ENCODE measurements at regions not wholly inside any gene's neighbourhood (a gene's known extent, or its start where the extent isn't known, plus 50 kb on each side); places are given as distances from the start of the nearest gene placed in this dataset.

GRCh38 chrX:109927663-109928273 is 75.1 kb upstream of the TMEM164 start:
- H2AFZ ChIP-seq (ENCODE audit: low read depth, low read length): no peak overlapping the region
- DNase-seq (ENCODE audit: low read depth) (no peak), FAIRE-seq (no peak)
- H3K36me3 Mint-ChIP-seq (ENCODE audit: low read depth, unreplicated experiment): no peaks in the 10 kb centered on the region
- no peaks in the 10 kb centered on the region for H3K79me2 ChIP-seq (ENCODE audit: insufficient read depth, low read length)
- H3K4me3 Mint-ChIP-seq (ENCODE audit: unreplicated experiment): no peak overlapping the region
- no peak overlapping the region for H3K4me3 ChIP-seq (ENCODE audit: insufficient read depth, low read depth, low read length)
- H3K9me3 Mint-ChIP-seq (ENCODE audit: unreplicated experiment): no peaks in the 10 kb centered on the region
- H3K27ac ChIP-seq (ENCODE audit: low read depth, low read length): no peak overlapping the region
- H3K9me3 ChIP-seq (ENCODE audit: insufficient read depth, low read depth, low read length): no peaks in the 10 kb centered on the region
- H3K27me3 ChIP-seq (ENCODE audit: insufficient read depth, low read length): no peaks in the 10 kb centered on the region
- H4K20me1 ChIP-seq (ENCODE audit: insufficient read depth, low read length): no peaks in the 10 kb centered on the region
- no peaks in the 10 kb centered on the region for H3K27me3 Mint-ChIP-seq (ENCODE audit: low read depth, unreplicated experiment)
- no peaks in the 10 kb centered on the region for H3K36me3 ChIP-seq (ENCODE audit: insufficient read depth, low read length)
- TF ChIP-seq EZH2 (IDR thresholded peaks at IDR 0.05; ENCODE audit: insufficient read depth, low read length): no peak
- no peak for TF ChIP-seq CTCF (IDR thresholded peaks at IDR 0.05; ENCODE audit: insufficient read depth, low read depth, low read length)
- no peak overlapping the region for H3K4me2 ChIP-seq (ENCODE audit: low read length)
- no peaks in the 10 kb centered on the region for H3K4me1 Mint-ChIP-seq (ENCODE audit: low read depth, unreplicated experiment)
- H3K4me1 ChIP-seq (ENCODE audit: insufficient read depth, low read length): no peaks in the 10 kb centered on the region
- H3K9ac ChIP-seq (ENCODE audit: low read length): no peak overlapping the region
- H3K27ac Mint-ChIP-seq (ENCODE audit: unreplicated experiment): no peak overlapping the region

- no peak for DNase-seq (ENCODE audit: low read depth)
- Histone ChIP-seq H4K20me1 (ENCODE audit: insufficient read depth, low read length) (no peaks in the 10 kb centered on the region), H3K4me1 (ENCODE audit: insufficient read depth, low read length) (no peaks in the 10 kb centered on the region), H3K9ac (ENCODE audit: low read length) (no peak overlapping the region), H3K36me3 (ENCODE audit: insufficient read depth, low read length) (no peaks in the 10 kb centered on the region), H2AFZ (ENCODE audit: low read depth, low read length) (no peak overlapping the region), H3K4me2 (ENCODE audit: low read length) (no peak overlapping the region), H3K9me3 (ENCODE audit: insufficient read depth, low read depth, low read length) (no peaks in the 10 kb centered on the region), H3K27me3 (ENCODE audit: insufficient read depth, low read length) (no peaks in the 10 kb centered on the region), H3K4me3 (ENCODE audit: insufficient read depth, low read depth, low read length) (no peak overlapping the region), H3K79me2 (ENCODE audit: insufficient read depth, low read length) (no peaks in the 10 kb centered on the region), H3K27ac (ENCODE audit: low read depth, low read length) (no peak overlapping the region)
- Mint-ChIP-seq H3K27me3 (ENCODE audit: low read depth, unreplicated experiment) (no peaks in the 10 kb centered on the region), H3K4me1 (ENCODE audit: low read depth, unreplicated experiment) (no peaks in the 10 kb centered on the region), H3K9me3 (ENCODE audit: unreplicated experiment) (no peaks in the 10 kb centered on the region), H3K4me3 (ENCODE audit: unreplicated experiment) (no peak overlapping the region), H3K27ac (ENCODE audit: unreplicated experiment) (no peak overlapping the region), H3K36me3 (ENCODE audit: low read depth, unreplicated experiment) (no peaks in the 10 kb centered on the region)
- no peak for FAIRE-seq
- TF ChIP-seq CTCF (IDR thresholded peaks at IDR 0.05; ENCODE audit: insufficient read depth, low read depth, low read length) (no peak), EZH2 (IDR thresholded peaks at IDR 0.05; ENCODE audit: insufficient read depth, low read length) (no peak)
Measured at GRCh38 chrX:109928596-109929335, 74.1 kb upstream of the TMEM164 start.

- Mint-ChIP-seq H3K36me3 (ENCODE audit: low read depth, unreplicated experiment) (no peaks in the 10 kb centered on the region), H3K4me1 (ENCODE audit: low read depth, unreplicated experiment) (peaks cover 7% of the 10 kb centered on the region), H3K27me3 (ENCODE audit: low read depth, unreplicated experiment) (no peaks in the 10 kb centered on the region), H3K9me3 (ENCODE audit: unreplicated experiment) (no peaks in the 10 kb centered on the region), H3K27ac (ENCODE audit: unreplicated experiment) (no peak overlapping the region), H3K4me3 (ENCODE audit: unreplicated experiment) (no peak overlapping the region)
- no peaks in the 10 kb centered on the region for H3K4me1 ChIP-seq (ENCODE audit: insufficient read depth, low read length)
- no peak overlapping the region for H3K4me2 ChIP-seq (ENCODE audit: low read length)
- no peak overlapping the region for H2AFZ ChIP-seq (ENCODE audit: low read depth, low read length)
- FAIRE-seq (no peak), DNase-seq (ENCODE audit: low read depth) (no peak)
- no peak overlapping the region for H3K9ac ChIP-seq (ENCODE audit: low read length)
- H4K20me1 ChIP-seq (ENCODE audit: insufficient read depth, low read length): no peaks in the 10 kb centered on the region
- H3K4me3 ChIP-seq (ENCODE audit: insufficient read depth, low read depth, low read length): no peak overlapping the region
- H3K9me3 ChIP-seq (ENCODE audit: insufficient read depth, low read depth, low read length): no peaks in the 10 kb centered on the region
- TF ChIP-seq EZH2 (IDR thresholded peaks at IDR 0.05; ENCODE audit: insufficient read depth, low read length) (no peak), CTCF (IDR thresholded peaks at IDR 0.05; ENCODE audit: insufficient read depth, low read depth, low read length) (no peak)
- H3K27ac ChIP-seq (ENCODE audit: low read depth, low read length): no peak overlapping the region
- H3K36me3 ChIP-seq (ENCODE audit: insufficient read depth, low read length): no peaks in the 10 kb centered on the region
- H3K79me2 ChIP-seq (ENCODE audit: insufficient read depth, low read length): no peaks in the 10 kb centered on the region
- H3K27me3 ChIP-seq (ENCODE audit: insufficient read depth, low read length): no peaks in the 10 kb centered on the region
Measured at GRCh38 chrX:109931677-109932076, 71.2 kb upstream of the TMEM164 start.
